GM19023 (cell line): ENCODE measurements at regions not wholly inside any gene's neighbourhood (a gene's known extent, or its start where the extent isn't known, plus 50 kb on each side); places are given as distances from the start of the nearest gene placed in this dataset.

Experiments used
- ATAC-seq: cut with Tn5 transposase; IDR thresholded peaks from one replicate; pipeline ENCODE4 v1.9.1; 2021; ENCODE audit warnings: mild to moderate bottlenecking, moderate library complexity; ENCODE audit not compliant: unreplicated experiment

GRCh38 chr5:110104726-110105669 is 415.3 kb downstream of the MAN2A1 start:
- ATAC-seq = no peak

- ATAC-seq = no peak
Measured at GRCh38 chr5:110105692-110106091, 416.0 kb downstream of the MAN2A1 start.

- ATAC-seq = no peak
Measured at GRCh38 chr5:110106750-110107149, 417.0 kb downstream of the MAN2A1 start.

GRCh38 chr5:110108520-110108919 is 418.8 kb downstream of the MAN2A1 start:
- no peak for ATAC-seq

GRCh38 chr5:110109667-110110066 is 419.9 kb downstream of the MAN2A1 start:
- ATAC-seq = no peak

GRCh38 chr5:110112348-110112747 is 422.6 kb downstream of the MAN2A1 start:
- no peak for ATAC-seq

- ATAC-seq = no peak
Measured at GRCh38 chr5:110115503-110115902, 425.8 kb downstream of the MAN2A1 start.

GRCh38 chr5:110116539-110116938 is 426.8 kb downstream of the MAN2A1 start:
- ATAC-seq = no peak

GRCh38 chr5:110134963-110135935 is 445.5 kb downstream of the MAN2A1 start:
- ATAC-seq = no peak

- no peak for ATAC-seq
Measured at GRCh38 chr5:110150199-110150598, 460.5 kb downstream of the MAN2A1 start.

- ATAC-seq = no peak
Measured at GRCh38 chr5:110159202-110159601, 469.5 kb downstream of the MAN2A1 start.

- ATAC-seq = no peak
Measured at GRCh38 chr5:110161162-110161561, 471.4 kb downstream of the MAN2A1 start.

GRCh38 chr5:110165366-110165765 is 475.6 kb downstream of the MAN2A1 start:
- ATAC-seq = no peak

GRCh38 chr5:110167384-110167783 is 477.7 kb downstream of the MAN2A1 start:
- ATAC-seq = no peak

- no peak for ATAC-seq
Measured at GRCh38 chr5:110169461-110169860, 479.7 kb downstream of the MAN2A1 start.

GRCh38 chr5:110177729-110178128 is 488.0 kb downstream of the MAN2A1 start:
- no peak for ATAC-seq

GRCh38 chr5:110179321-110179720 is 489.6 kb downstream of the MAN2A1 start:
- no peak for ATAC-seq

GRCh38 chr5:110194191-110194590 is 504.5 kb downstream of the MAN2A1 start:
- ATAC-seq = no peak

GRCh38 chr5:110195288-110195687 is 505.6 kb downstream of the MAN2A1 start:
- ATAC-seq = no peak

GRCh38 chr5:110201791-110202190 is 512.1 kb downstream of the MAN2A1 start:
- ATAC-seq = no peak

GRCh38 chr5:110203661-110204060 is 513.9 kb downstream of the MAN2A1 start:
- no peak for ATAC-seq
